NCI-H1694 (cell line): ENCODE measurements at regions not wholly inside any gene's neighbourhood (a gene's known extent, or its start where the extent isn't known, plus 50 kb on each side); places are given as distances from the start of the nearest gene placed in this dataset.

ENCODE experiments used
- DNase-seq: peaks from one replicate; lab custom pipeline; 2025; lab: John Stamatoyannopoulos, UW

- no peak for DNase-seq
These were observed 74.1 kb upstream of the PRSS58 start for GRCh38 chr7:142331941-142332340.

- no peak for DNase-seq
These were observed 71.4 kb upstream of the PRSS58 start for GRCh38 chr7:142329062-142329790.

GRCh38 chr7:142328551-142328950, 70.7 kb upstream of the PRSS58 start:
- DNase-seq: no peak

GRCh38 chr7:142327628-142328405, 70.0 kb upstream of the PRSS58 start:
- no peak for DNase-seq

- no peak for DNase-seq
These were observed 65.8 kb upstream of the PRSS58 start for GRCh38 chr7:142323706-142324105.

GRCh38 chr7:142321391-142321790, 63.5 kb upstream of the PRSS58 start:
- DNase-seq: no peak

GRCh38 chr7:142320883-142321282, 63.0 kb upstream of the PRSS58 start:
- DNase-seq: no peak

GRCh38 chr7:142319970-142320369, 62.1 kb upstream of the PRSS58 start:
- no peak for DNase-seq

- no peak for DNase-seq
These were observed 56.4 kb upstream of the PRSS58 start for GRCh38 chr7:142314281-142314680.

GRCh38 chr7:142313528-142313927, 55.7 kb upstream of the PRSS58 start:
- no peak for DNase-seq

- DNase-seq: no peak
These were observed 54.0 kb upstream of the PRSS58 start for GRCh38 chr7:142311876-142312275.

- DNase-seq: no peak
These were observed 51.1 kb upstream of the PRSS58 start for GRCh38 chr7:142308918-142309317.

- DNase-seq: no peak
These were observed 50.5 kb upstream of the PRSS58 start for GRCh38 chr7:142308326-142308725.
